Neural cell (in vitro differentiated cells): ENCODE measurements at regions not wholly inside any gene's neighbourhood (a gene's known extent, or its start where the extent isn't known, plus 50 kb on each side); places are given as distances from the start of the nearest gene placed in this dataset.
"Not testable (repeated sequence)": the region's sequence is repeated elsewhere in the genome, so short reads cannot be mapped to it uniquely, and the experiment has no call there.

Source experiments
- H2AFZ ChIP-seq: fragments of 200-600, 300-800 bp; sonication (generic), shearing (Covaris generic); 2 replicates; pipeline ENCODE4 v1.6.0; 2014; ENCODE audit warnings: low read depth, mild to moderate bottlenecking, antibody characterized with exemption, low read length, moderate library complexity
- H3F3A ChIP-seq: fragments of 200-600 bp; shearing (Covaris generic); 2 replicates; pipeline ENCODE4 v1.6.1; 2016; ENCODE audit warnings: mild to moderate bottlenecking, moderate library complexity, mixed read lengths, antibody characterized with exemption, low read length; ENCODE audit not compliant: insufficient read depth, poor library complexity, severe bottlenecking
- H3K27ac ChIP-seq: fragments of 200-600, 300-800 bp; sonication (generic), shearing (Covaris generic); 2 replicates; pipeline ENCODE4 v1.5.1; 2014; ENCODE audit warnings: mild to moderate bottlenecking, low read length, moderate library complexity
- H3K27me3 ChIP-seq: fragments of 300-800, 200-600 bp; sonication (generic), shearing (Covaris generic); 2 replicates; pipeline ENCODE4 v1.6.0; 2014; ENCODE audit warnings: mild to moderate bottlenecking, low read depth, low read length, moderate library complexity; ENCODE audit not compliant: insufficient read depth
- H3K36me3 ChIP-seq: fragments of 300-800, 200-600 bp; sonication (generic), shearing (Covaris generic); 2 replicates; pipeline ENCODE4 v1.5.1; 2014; ENCODE audit warnings: mild to moderate bottlenecking, antibody characterized with exemption, low read length, moderate library complexity; ENCODE audit not compliant: insufficient read depth
- H3K4me2 ChIP-seq: fragments of 300-800, 200-600 bp; sonication (generic), shearing (Covaris generic); 2 replicates; pipeline ENCODE4 v1.6.0; 2014; ENCODE audit warnings: mild to moderate bottlenecking, low read length
- H3K4me3 ChIP-seq: fragments of 300-800, 200-600 bp; sonication (generic), shearing (Covaris generic); 2 replicates; pipeline ENCODE4 v1.5.1; 2014; ENCODE audit warnings: mild to moderate bottlenecking, low read length, moderate library complexity
- H3K79me2 ChIP-seq: fragments of 200-600 bp; shearing (Covaris generic); replicated peaks from 2 replicates; pipeline ENCODE4 v1.6.0; 2014; ENCODE audit warnings: mild to moderate bottlenecking, low read length, moderate library complexity; ENCODE audit not compliant: insufficient read depth
- H3K9ac ChIP-seq: fragments of 300-800, 200-600 bp; sonication (generic), shearing (Covaris generic); 2 replicates; pipeline ENCODE4 v1.6.1; 2016; ENCODE audit warnings: mild to moderate bottlenecking, low read length, mixed read lengths
- H3K9me2 ChIP-seq: fragments of 200-600 bp; shearing (Covaris generic); 2 replicates; pipeline ENCODE4 v1.6.1; 2016; ENCODE audit warnings: mild to moderate bottlenecking, low read length, mixed read lengths; ENCODE audit not compliant: insufficient read depth
- H3K9me3 ChIP-seq: fragments of 200-600, 300-800 bp; sonication (generic), shearing (Covaris generic); 2 replicates; pipeline ENCODE4 v1.6.1; 2016; ENCODE audit warnings: mild to moderate bottlenecking, mixed run types, low read length, moderate library complexity, mixed read lengths
- H4K20me1 ChIP-seq: fragments of 200-600 bp; shearing (Covaris generic); 2 replicates; pipeline ENCODE4 v1.6.1; 2016; ENCODE audit warnings: mild to moderate bottlenecking, mixed run types; ENCODE audit not compliant: insufficient read depth
- CTCF ChIP-seq: fragments of 450-650 bp; IDR thresholded peaks from 2 replicates; pipeline ENCODE4 v1.5.1; 2014; ENCODE audit warnings: antibody characterized with exemption, mild to moderate bottlenecking, moderate library complexity; ENCODE audit not compliant: poor library complexity, severe bottlenecking
- EP300 ChIP-seq: fragments of 450-650 bp; conservative IDR thresholded peaks from 2 replicates; pipeline ENCODE4 v1.6.1; 2014; ENCODE audit warnings: antibody characterized with exemption, mild to moderate bottlenecking, moderate library complexity; ENCODE audit not compliant: poor library complexity, severe bottlenecking
- EZH2 ChIP-seq: fragments of 200-600, 300-800 bp; shearing (Covaris generic), sonication (generic); IDR thresholded peaks from 2 replicates; pipeline ENCODE4 v1.6.1; 2014; ENCODE audit warnings: antibody characterized with exemption, low read length, borderline replicate concordance, mild to moderate bottlenecking; ENCODE audit not compliant: insufficient read depth, poor library complexity, severe bottlenecking
- MXI1 ChIP-seq: fragments of 450-650 bp; conservative IDR thresholded peaks from 2 replicates; pipeline ENCODE4 v1.6.1; 2014; ENCODE audit warnings: antibody characterized with exemption, mild to moderate bottlenecking; ENCODE audit not compliant: poor library complexity, severe bottlenecking
- POLR2AphosphoS5 ChIP-seq: IDR thresholded peaks from 2 replicates; pipeline ENCODE4 v1.6.1; 2012
- RAD21 ChIP-seq: fragments of 450-650 bp; conservative IDR thresholded peaks from 2 replicates; pipeline ENCODE4 v1.6.1; 2014; ENCODE audit warnings: antibody characterized with exemption, mild to moderate bottlenecking, moderate library complexity
- REST ChIP-seq: IDR thresholded peaks from 2 replicates; pipeline ENCODE4 v1.6.1; 2012; ENCODE audit warnings: borderline replicate concordance
- SMC3 ChIP-seq: fragments of 450-650 bp; conservative IDR thresholded peaks from 2 replicates; pipeline ENCODE4 v1.6.1; 2014; ENCODE audit warnings: antibody characterized with exemption, mild to moderate bottlenecking, moderate library complexity; ENCODE audit not compliant: poor library complexity
- TAF1 ChIP-seq: IDR thresholded peaks from 2 replicates; pipeline ENCODE4 v1.6.1; 2012; ENCODE audit warnings: low read depth

GRCh38 chr16:5205361-5206040, 107.9 kb upstream of the EEF2KMT start:
- H3K79me2 ChIP-seq, result no peaks in the 10 kb centered on the region
- H3K27ac ChIP-seq, result no peak overlapping the region
- H3K27me3 ChIP-seq, result no peaks in the 10 kb centered on the region
- no peak overlapping the region for H3K4me3 ChIP-seq
- H3K9me3 ChIP-seq, result no peaks in the 10 kb centered on the region
- TF ChIP-seq TAF1, result no peak
- TF ChIP-seq REST, result no peak
- no peak for TF ChIP-seq EP300
- TF ChIP-seq SMC3, result no peak
- TF ChIP-seq RAD21, result no peak
- no peak for TF ChIP-seq EZH2
- TF ChIP-seq CTCF, result no peak
- TF ChIP-seq POLR2AphosphoS5, result no peak
- H2AFZ ChIP-seq, result no peak overlapping the region
- no peaks in the 10 kb centered on the region for H4K20me1 ChIP-seq
- H3F3A ChIP-seq, result no peaks in the 10 kb centered on the region
- H3K9ac ChIP-seq, result no peak overlapping the region
- H3K36me3 ChIP-seq, result no peaks in the 10 kb centered on the region
- H3K9me2 ChIP-seq, result no peaks in the 10 kb centered on the region
- no peak overlapping the region for H3K4me2 ChIP-seq

- not testable (repeated sequence) for H3K9ac ChIP-seq, H3K9me3 ChIP-seq, H3F3A ChIP-seq, H2AFZ ChIP-seq, H3K27me3 ChIP-seq, H3K4me3 ChIP-seq, H3K9me2 ChIP-seq, H3K79me2 ChIP-seq, H4K20me1 ChIP-seq, H3K36me3 ChIP-seq, H3K27ac ChIP-seq, H3K4me2 ChIP-seq
Measured at GRCh38 chr16:5203675-5204074, 106.1 kb upstream of the EEF2KMT start.

GRCh38 chr16:5200123-5200522, 102.5 kb upstream of the EEF2KMT start:
- Histone ChIP-seq H3K9me2 (no peaks in the 10 kb centered on the region), H3K4me3 (no peak overlapping the region), H3K79me2 (no peaks in the 10 kb centered on the region), H3K36me3 (no peaks in the 10 kb centered on the region), H3K27me3 (no peaks in the 10 kb centered on the region), H3K9me3 (no peaks in the 10 kb centered on the region), H3F3A (no peaks in the 10 kb centered on the region), H4K20me1 (no peaks in the 10 kb centered on the region), H3K9ac (no peak overlapping the region), H3K27ac (no peak overlapping the region), H2AFZ (no peak overlapping the region), H3K4me2 (no peak overlapping the region)
- TF ChIP-seq REST (no peak), SMC3 (no peak), MXI1 (no peak), POLR2AphosphoS5 (no peak), CTCF (no peak), EP300 (no peak), TAF1 (no peak), RAD21 (no peak), EZH2 (no peak)
